ENCODE measurements at regions not wholly inside any gene's neighbourhood (a gene's known extent, or its start where the extent isn't known, plus 50 kb on each side); places are given as distances from the start of the nearest gene placed in this dataset.

DNA sequence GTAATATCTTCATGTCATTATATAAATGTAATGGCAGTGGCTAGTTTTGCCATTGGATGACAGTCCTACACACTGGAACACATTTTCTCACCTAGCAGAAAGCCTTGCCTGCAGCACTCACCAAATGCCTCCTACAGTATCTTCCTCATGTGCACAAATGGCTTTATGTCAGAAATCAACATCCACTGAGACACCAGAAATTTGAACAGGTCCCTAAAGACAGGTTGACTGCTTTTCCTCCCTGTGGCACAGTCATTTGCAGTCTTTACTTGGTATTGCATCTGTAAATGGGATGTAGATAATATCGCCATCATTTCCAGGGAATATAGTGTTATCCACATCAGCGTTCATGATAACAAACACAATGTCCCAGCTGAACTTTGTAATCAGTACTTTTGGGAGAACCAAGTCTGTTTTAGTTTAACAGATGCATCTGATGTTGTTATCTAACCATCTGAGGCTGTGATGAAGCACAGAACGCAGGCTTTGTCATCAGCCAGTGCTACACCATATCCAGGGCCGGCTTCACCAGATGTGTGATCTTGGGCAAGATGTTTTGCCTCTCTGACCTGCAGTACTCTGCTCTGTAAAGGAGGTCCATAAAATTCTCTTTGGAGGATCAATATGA lies 83.9 kb upstream of the TAS2R1 start:
- no peak overlapping the region for H3K4me3 ChIP-seq (replicated peaks in 1 of 2; ENCODE audit: low read depth in 2 of 2, low read length in 2 of 2)
- DNase-seq (ENCODE audit: low read depth in 2 of 2), result no peak
- TF ChIP-seq, protein P1, sequence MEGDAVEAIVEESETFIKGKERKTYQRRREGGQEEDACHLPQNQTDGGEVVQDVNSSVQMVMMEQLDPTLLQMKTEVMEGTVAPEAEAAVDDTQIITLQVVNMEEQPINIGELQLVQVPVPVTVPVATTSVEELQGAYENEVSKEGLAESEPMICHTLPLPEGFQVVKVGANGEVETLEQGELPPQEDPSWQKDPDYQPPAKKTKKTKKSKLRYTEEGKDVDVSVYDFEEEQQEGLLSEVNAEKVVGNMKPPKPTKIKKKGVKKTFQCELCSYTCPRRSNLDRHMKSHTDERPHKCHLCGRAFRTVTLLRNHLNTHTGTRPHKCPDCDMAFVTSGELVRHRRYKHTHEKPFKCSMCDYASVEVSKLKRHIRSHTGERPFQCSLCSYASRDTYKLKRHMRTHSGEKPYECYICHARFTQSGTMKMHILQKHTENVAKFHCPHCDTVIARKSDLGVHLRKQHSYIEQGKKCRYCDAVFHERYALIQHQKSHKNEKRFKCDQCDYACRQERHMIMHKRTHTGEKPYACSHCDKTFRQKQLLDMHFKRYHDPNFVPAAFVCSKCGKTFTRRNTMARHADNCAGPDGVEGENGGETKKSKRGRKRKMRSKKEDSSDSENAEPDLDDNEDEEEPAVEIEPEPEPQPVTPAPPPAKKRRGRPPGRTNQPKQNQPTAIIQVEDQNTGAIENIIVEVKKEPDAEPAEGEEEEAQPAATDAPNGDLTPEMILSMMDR (IDR thresholded peaks at IDR 0.05; ENCODE audit: low read depth, low read length), result no peak

DNA sequence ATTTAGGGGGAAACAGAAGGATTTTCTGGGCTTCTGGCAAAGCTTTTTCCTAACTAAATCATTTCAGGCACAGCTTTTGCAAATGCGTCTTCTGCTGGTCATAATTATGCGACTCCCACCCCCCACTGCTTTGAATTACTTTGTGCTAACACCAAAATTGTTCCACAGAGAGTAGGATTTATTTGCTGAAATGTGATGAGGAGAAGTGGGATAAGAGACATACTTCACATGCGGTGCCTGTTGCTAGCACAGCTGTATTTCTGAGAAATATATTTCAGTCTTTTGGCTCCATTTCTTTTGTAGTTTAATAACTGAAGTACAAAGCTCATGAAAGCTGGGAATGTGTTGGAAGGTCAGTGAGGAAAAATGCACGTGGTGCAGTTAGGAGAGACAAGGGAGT lies 83.2 kb upstream of the TAS2R1 start:
- H3K4me3 ChIP-seq (replicated peaks in 1 of 2; ENCODE audit: low read depth in 2 of 2, low read length in 2 of 2), result no peak overlapping the region
- TF ChIP-seq, protein P1 (IDR thresholded peaks at IDR 0.05; ENCODE audit: low read depth, low read length), result no peak
- DNase-seq (ENCODE audit: low read depth in 2 of 2), result no peak

DNA sequence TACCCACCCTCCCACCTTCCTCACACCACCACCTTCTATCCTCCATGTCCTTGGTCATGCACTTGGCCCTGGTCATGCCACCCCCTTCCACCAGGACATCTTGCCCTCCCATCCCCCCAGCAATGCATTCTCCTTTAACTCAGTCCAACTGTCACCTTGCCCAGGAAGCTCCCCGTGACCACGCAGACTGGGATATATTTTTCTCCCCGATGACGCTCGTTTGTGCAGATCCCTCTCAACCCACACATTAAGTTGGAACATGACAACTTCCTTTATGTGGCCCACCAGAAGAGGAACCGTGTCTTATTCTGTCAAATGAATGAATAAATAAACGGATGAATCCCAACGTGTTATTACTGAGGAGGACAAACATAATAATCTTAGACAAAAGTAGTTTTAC lies 82.8 kb upstream of the TAS2R1 start:
- H3K4me3 ChIP-seq (replicated peaks in 1 of 2; ENCODE audit: low read depth in 2 of 2, low read length in 2 of 2), result no peak overlapping the region
- DNase-seq (ENCODE audit: low read depth in 2 of 2), result no peak
- TF ChIP-seq, protein P1 (IDR thresholded peaks at IDR 0.05; ENCODE audit: low read depth, low read length), result no peak

DNA sequence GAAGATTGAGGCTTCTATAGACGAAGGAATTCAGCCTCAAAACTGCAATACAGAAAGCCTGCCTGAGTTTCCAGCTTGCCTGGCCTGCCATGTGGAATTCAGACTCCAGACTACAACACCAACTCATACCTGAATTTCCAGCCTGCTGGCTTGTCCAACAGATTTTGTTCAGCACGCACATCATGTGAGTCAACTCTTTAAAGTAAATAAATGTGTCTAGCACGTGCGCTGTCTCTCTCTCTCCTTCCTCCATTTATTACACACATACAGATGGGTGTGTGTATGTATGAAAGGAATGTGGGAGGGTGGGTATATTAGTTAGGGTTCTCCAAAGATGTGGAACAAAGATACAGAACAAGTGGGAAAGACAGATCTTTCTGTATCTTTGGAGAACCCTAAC lies 82.4 kb upstream of the TAS2R1 start:
- peak in 1 of 2 donors; percentile 62 for DNase-seq (ENCODE audit: low read depth in 2 of 2)
- TF ChIP-seq, protein P1 (IDR thresholded peaks at IDR 0.05; ENCODE audit: low read depth, low read length), result no peak
- H3K4me3 ChIP-seq (replicated peaks in 1 of 2; ENCODE audit: low read depth in 2 of 2, low read length in 2 of 2), result no peak overlapping the region

DNA sequence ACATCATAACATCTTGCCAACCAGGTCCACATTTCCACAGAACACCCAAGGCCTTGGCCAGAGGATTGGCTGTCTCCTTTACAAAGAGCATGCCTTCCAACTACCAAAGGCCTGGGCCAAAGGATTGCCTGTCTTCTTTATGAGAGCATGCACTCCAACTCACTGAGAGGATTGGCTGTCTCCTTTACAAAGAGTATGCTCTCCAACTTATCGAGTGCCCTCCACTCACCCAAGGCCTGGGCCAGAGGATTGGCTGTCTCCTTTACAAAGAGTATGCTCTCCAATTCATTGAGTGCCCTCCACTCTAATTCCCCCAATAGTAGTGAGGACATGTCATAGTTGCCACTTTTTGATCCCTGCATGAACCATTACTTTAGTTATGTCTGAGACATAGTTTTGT lies 79.9 kb upstream of the TAS2R1 start:
- TF ChIP-seq, protein P1 (IDR thresholded peaks at IDR 0.05; ENCODE audit: low read depth, low read length), result no peak
- H3K4me3 ChIP-seq (replicated peaks in 1 of 2; ENCODE audit: low read depth in 2 of 2, low read length in 2 of 2), result no peak overlapping the region
- DNase-seq (ENCODE audit: low read depth in 2 of 2), result no peak

DNA sequence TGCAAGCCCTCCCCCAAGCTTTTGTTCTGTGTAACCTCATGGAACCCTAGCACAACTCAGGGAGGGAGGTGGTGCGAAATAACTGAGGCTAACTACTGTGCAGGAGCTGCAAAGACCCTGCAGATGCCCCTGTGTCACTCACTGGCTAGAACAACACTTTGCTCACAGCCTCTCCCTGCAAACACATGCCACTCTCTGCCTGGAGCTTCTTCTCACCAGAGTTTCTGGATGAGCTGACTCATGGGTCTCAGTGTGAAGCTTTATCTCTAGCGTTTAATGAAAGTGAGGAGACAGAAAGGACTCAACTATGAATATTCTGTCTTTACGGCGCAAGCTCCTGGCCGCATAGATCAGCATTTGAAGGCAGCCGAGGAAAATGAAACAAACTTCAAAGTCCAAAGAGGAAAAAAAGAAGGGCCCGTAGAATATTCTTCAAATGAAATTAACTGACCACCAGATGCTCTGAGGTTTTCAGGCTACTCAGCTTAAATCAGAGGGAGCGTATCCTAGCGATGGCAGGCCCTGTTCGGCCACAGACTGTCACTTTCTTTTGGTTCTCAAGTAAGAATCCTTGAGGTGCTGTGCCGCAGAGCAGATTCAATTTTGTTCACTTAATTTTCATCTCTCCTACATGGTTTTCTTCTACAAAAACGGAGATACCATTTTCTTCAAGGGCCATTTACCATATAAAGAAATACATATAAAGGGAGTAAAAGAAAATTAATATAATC lies 77.7 kb upstream of the TAS2R1 start:
- DNase-seq (ENCODE audit: low read depth in 2 of 2), result no peak
- TF ChIP-seq, protein P1 (IDR thresholded peaks at IDR 0.05; ENCODE audit: low read depth, low read length), result no peak
- no peak overlapping the region for H3K4me3 ChIP-seq (replicated peaks in 1 of 2; ENCODE audit: low read depth in 2 of 2, low read length in 2 of 2)

Data from cardiac fibroblast (primary cell).